ENCODE measurements at regions not wholly inside any gene's neighbourhood (a gene's known extent, or its start where the extent isn't known, plus 50 kb on each side); places are given as distances from the start of the nearest gene placed in this dataset.

GRCh38 chrX:42485601-42486000, 292.4 kb downstream of the PPP1R2C start:
- no peak for TF ChIP-seq ATF3 (CRISPR knock-in tag; conservative IDR thresholded peaks at IDR 0.05)
- TF ChIP-seq SP1 (CRISPR knock-in tag; conservative IDR thresholded peaks at IDR 0.05), result no peak
- TF ChIP-seq CTCF (IDR thresholded peaks at IDR 0.05), result no peak
- no peak for TF ChIP-seq ATF1 (CRISPR knock-in tag; IDR thresholded peaks at IDR 0.05)

Measured in WTC11 (cell line).